Central memory CD8-positive, alpha-beta T cell (primary cell): ENCODE measurements at regions not wholly inside any gene's neighbourhood (a gene's known extent, or its start where the extent isn't known, plus 50 kb on each side); places are given as distances from the start of the nearest gene placed in this dataset.
A peak's percentile ranks its signal among the peaks of the same experiment; 100 is the strongest.
"Not testable (repeated sequence)": the region's sequence is repeated elsewhere in the genome, so short reads cannot be mapped to it uniquely, and the experiment has no call there.

Experiments
- ATAC-seq: fragments of 150-1000 bp; cut with Tn5 transposase; replicated peaks from 2 replicates; pipeline ENCODE4 v1.10.0; 2022; ENCODE audit warnings: mild to moderate bottlenecking, moderate FRiP score, moderate number of reproducible peaks; ENCODE audit not compliant: poor library complexity, severe bottlenecking; ENCODE audit errors: extremely low read depth
- DNase-seq, 2 donors: peaks; one replicate each; pipeline ENCODE4 v3.0.0; 2021; ENCODE audit warnings: low spot score in 2 of 2
- H3K27ac Mint-ChIP-seq: one replicate; pipeline ENCODE4 v1.8.0; 2022; ENCODE audit warnings: low read depth, mild to moderate bottlenecking, moderate library complexity, mixed read lengths
- H3K27me3 Mint-ChIP-seq: one replicate; pipeline ENCODE4 v1.8.0; 2022; ENCODE audit warnings: mixed read lengths
- H3K36me3 Mint-ChIP-seq: one replicate; pipeline ENCODE4 v1.8.0; 2022; ENCODE audit warnings: mild to moderate bottlenecking, moderate library complexity, mixed read lengths; ENCODE audit not compliant: insufficient read depth
- H3K4me1 Mint-ChIP-seq: one replicate; pipeline ENCODE4 v1.8.0; 2022; ENCODE audit warnings: mixed read lengths
- H3K4me3 Mint-ChIP-seq: one replicate; pipeline ENCODE4 v1.8.0; 2022; ENCODE audit warnings: mild to moderate bottlenecking, moderate library complexity, mixed read lengths
- H3K9me3 Mint-ChIP-seq: one replicate; pipeline ENCODE4 v1.8.0; 2022; ENCODE audit warnings: mixed read lengths

GRCh38 chr12:114562654-114563053 lies 121.3 kb downstream of the TBX3 start:
- H3K9me3 Mint-ChIP-seq: peaks cover 5% of the 10 kb centered on the region
- H3K27ac Mint-ChIP-seq: no peak overlapping the region
- DNase-seq (no peak), ATAC-seq (no peak)
- H3K27me3 Mint-ChIP-seq: no peaks in the 10 kb centered on the region
- no peak overlapping the region for H3K4me3 Mint-ChIP-seq
- H3K36me3 Mint-ChIP-seq: no peaks in the 10 kb centered on the region
- no peaks in the 10 kb centered on the region for H3K4me1 Mint-ChIP-seq

GRCh38 chr12:114555451-114555850 lies 128.5 kb downstream of the TBX3 start:
- DNase-seq (no peak), ATAC-seq (no peak)
- no peak overlapping the region for H3K4me3 Mint-ChIP-seq
- H3K4me1 Mint-ChIP-seq: no peaks in the 10 kb centered on the region
- H3K9me3 Mint-ChIP-seq: no peaks in the 10 kb centered on the region
- no peak overlapping the region for H3K27ac Mint-ChIP-seq
- H3K36me3 Mint-ChIP-seq: no peaks in the 10 kb centered on the region
- H3K27me3 Mint-ChIP-seq: no peaks in the 10 kb centered on the region

GRCh38 chr12:114547636-114548035 lies 136.3 kb downstream of the TBX3 start:
- H3K4me1 Mint-ChIP-seq: no peaks in the 10 kb centered on the region
- no peaks in the 10 kb centered on the region for H3K9me3 Mint-ChIP-seq
- no peaks in the 10 kb centered on the region for H3K36me3 Mint-ChIP-seq
- DNase-seq (no peak), ATAC-seq (no peak)
- no peak overlapping the region for H3K27ac Mint-ChIP-seq
- H3K27me3 Mint-ChIP-seq: no peaks in the 10 kb centered on the region
- H3K4me3 Mint-ChIP-seq: no peak overlapping the region

- H3K4me3 Mint-ChIP-seq: no peak overlapping the region
- DNase-seq (no peak), ATAC-seq (no peak)
- no peaks in the 10 kb centered on the region for H3K36me3 Mint-ChIP-seq
- no peak overlapping the region for H3K27ac Mint-ChIP-seq
- H3K9me3 Mint-ChIP-seq: no peaks in the 10 kb centered on the region
- H3K4me1 Mint-ChIP-seq: no peaks in the 10 kb centered on the region
- H3K27me3 Mint-ChIP-seq: no peaks in the 10 kb centered on the region
Measured at GRCh38 chr12:114530417-114530816, 124.5 kb upstream of the TBX5 start.

GRCh38 chr12:114529966-114530365 lies 124.0 kb upstream of the TBX5 start:
- no peaks in the 10 kb centered on the region for H3K27me3 Mint-ChIP-seq
- H3K4me1 Mint-ChIP-seq: no peaks in the 10 kb centered on the region
- no peak overlapping the region for H3K4me3 Mint-ChIP-seq
- H3K36me3 Mint-ChIP-seq: no peaks in the 10 kb centered on the region
- ATAC-seq (no peak), DNase-seq (no peak)
- H3K27ac Mint-ChIP-seq: no peak overlapping the region
- H3K9me3 Mint-ChIP-seq: no peaks in the 10 kb centered on the region

- no peaks in the 10 kb centered on the region for H3K36me3 Mint-ChIP-seq
- H3K9me3 Mint-ChIP-seq: no peaks in the 10 kb centered on the region
- H3K27me3 Mint-ChIP-seq: no peaks in the 10 kb centered on the region
- H3K4me3 Mint-ChIP-seq: no peak overlapping the region
- no peaks in the 10 kb centered on the region for H3K4me1 Mint-ChIP-seq
- ATAC-seq: no peak
- H3K27ac Mint-ChIP-seq: no peak overlapping the region
- no peak for DNase-seq
Measured at GRCh38 chr12:114528766-114529165, 122.8 kb upstream of the TBX5 start.

- ATAC-seq, H3K4me3 Mint-ChIP-seq, H3K36me3 Mint-ChIP-seq, H3K9me3 Mint-ChIP-seq, DNase-seq, H3K27me3 Mint-ChIP-seq, H3K4me1 Mint-ChIP-seq, H3K27ac Mint-ChIP-seq: not testable (repeated sequence)
Measured at GRCh38 chr12:114521160-114521559, 115.2 kb upstream of the TBX5 start.

- no peak overlapping the region for H3K27ac Mint-ChIP-seq
- H3K27me3 Mint-ChIP-seq: no peaks in the 10 kb centered on the region
- no peaks in the 10 kb centered on the region for H3K36me3 Mint-ChIP-seq
- ATAC-seq (no peak), DNase-seq (no peak)
- H3K4me3 Mint-ChIP-seq: no peak overlapping the region
- no peaks in the 10 kb centered on the region for H3K4me1 Mint-ChIP-seq
- no peaks in the 10 kb centered on the region for H3K9me3 Mint-ChIP-seq
Measured at GRCh38 chr12:114512351-114512750, 106.4 kb upstream of the TBX5 start.

- Mint-ChIP-seq H3K4me1 (no peaks in the 10 kb centered on the region), H3K27ac (no peak overlapping the region), H3K4me3 (no peak overlapping the region), H3K36me3 (no peaks in the 10 kb centered on the region), H3K27me3 (peaks cover 3% of the 10 kb centered on the region), H3K9me3 (no peaks in the 10 kb centered on the region)
- ATAC-seq (no peak), DNase-seq (peak in 1 of 2 donors; percentile 19)
Measured at GRCh38 chr12:114508529-114509129, 102.7 kb upstream of the TBX5 start.

- H3K9me3 Mint-ChIP-seq: no peaks in the 10 kb centered on the region
- no peaks in the 10 kb centered on the region for H3K36me3 Mint-ChIP-seq
- H3K4me3 Mint-ChIP-seq: no peak overlapping the region
- no peaks in the 10 kb centered on the region for H3K4me1 Mint-ChIP-seq
- DNase-seq (no peak), ATAC-seq (no peak)
- H3K27ac Mint-ChIP-seq: no peak overlapping the region
- H3K27me3 Mint-ChIP-seq: peaks cover 9% of the 10 kb centered on the region
Measured at GRCh38 chr12:114506651-114507050, 100.7 kb upstream of the TBX5 start.

GRCh38 chr12:114504311-114504710 lies 98.4 kb upstream of the TBX5 start:
- no peaks in the 10 kb centered on the region for H3K9me3 Mint-ChIP-seq
- ATAC-seq (no peak), DNase-seq (no peak)
- H3K36me3 Mint-ChIP-seq: no peaks in the 10 kb centered on the region
- H3K27ac Mint-ChIP-seq: no peak overlapping the region
- no peaks in the 10 kb centered on the region for H3K4me1 Mint-ChIP-seq
- H3K4me3 Mint-ChIP-seq: no peak overlapping the region
- peaks cover 22% of the 10 kb centered on the region for H3K27me3 Mint-ChIP-seq

- DNase-seq: no peak
- H3K27ac Mint-ChIP-seq: no peak overlapping the region
- H3K4me1 Mint-ChIP-seq: no peaks in the 10 kb centered on the region
- ATAC-seq: no peak
- H3K27me3 Mint-ChIP-seq: peaks cover 43% of the 10 kb centered on the region
- no peaks in the 10 kb centered on the region for H3K9me3 Mint-ChIP-seq
- no peak overlapping the region for H3K4me3 Mint-ChIP-seq
- H3K36me3 Mint-ChIP-seq: no peaks in the 10 kb centered on the region
Measured at GRCh38 chr12:114501474-114501807, 95.5 kb upstream of the TBX5 start.

GRCh38 chr12:114500775-114501473 lies 95.0 kb upstream of the TBX5 start:
- no peaks in the 10 kb centered on the region for H3K36me3 Mint-ChIP-seq
- ATAC-seq: no peak

More at GRCh38 chr12:114500775-114501473, 95.0 kb upstream of the TBX5 start:
- Mint-ChIP-seq H3K27ac (no peak overlapping the region), H3K27me3 (peaks cover 43% of the 10 kb centered on the region), H3K4me1 (no peaks in the 10 kb centered on the region), H3K4me3 (no peak overlapping the region), H3K9me3 (no peaks in the 10 kb centered on the region)
- DNase-seq: no peak
